H1 (cell line): ENCODE measurements at regions not wholly inside any gene's neighbourhood (a gene's known extent, or its start where the extent isn't known, plus 50 kb on each side); places are given as distances from the start of the nearest gene placed in this dataset.
A peak's percentile ranks its signal among the peaks of the same experiment; 100 is the strongest.

Experiments used
- ASH2L ChIP-seq: fragments of 200-600, 300-600 bp; sonication (generic); IDR thresholded peaks from one replicate; pipeline ENCODE4 v1.7.1; 2017; ENCODE audit warnings: low read length
- CTBP2 ChIP-seq: IDR thresholded peaks from 2 replicates; pipeline ENCODE4 v1.7.0; 2011; ENCODE audit warnings: borderline replicate concordance, mild to moderate bottlenecking, moderate library complexity, mixed read lengths, low read length; ENCODE audit not compliant: insufficient read depth, insufficient read length
- EGR1 ChIP-seq: IDR thresholded peaks from 2 replicates; pipeline ENCODE4 v1.6.1; 2011; ENCODE audit warnings: low read depth, low read length, borderline replicate concordance
- HDAC6 ChIP-seq: IDR thresholded peaks from one replicate; pipeline ENCODE4 v1.7.1; 2012; ENCODE audit warnings: low read depth, mild to moderate bottlenecking, inconsistent platforms, low read length, moderate library complexity
- PHF8 ChIP-seq: fragments of 200-600 bp; sonication (generic); conservative IDR thresholded peaks from 2 replicates; pipeline ENCODE4 v1.7.1; 2012; ENCODE audit warnings: low read depth, mild to moderate bottlenecking, inconsistent platforms, low read length, moderate library complexity
- RFX5 ChIP-seq: IDR thresholded peaks from 2 replicates; pipeline ENCODE4 v1.6.1; 2011; ENCODE audit warnings: low read depth, low read length, improper control_type of control experiment, borderline replicate concordance
- YY1 ChIP-seq: IDR thresholded peaks from 2 replicates; pipeline ENCODE4 v1.6.1; 2011; ENCODE audit warnings: low read depth, mild to moderate bottlenecking, low read length
- TF ChIP-seq, protein P1 (sequence below): IDR thresholded peaks from 2 replicates; pipeline ENCODE4 v1.6.1; 2012; ENCODE audit warnings: inconsistent platforms
- TF ChIP-seq, protein P2 (sequence below): IDR thresholded peaks from 2 replicates; pipeline ENCODE4 v1.6.1; 2012; ENCODE audit warnings: inconsistent platforms

DNA sequence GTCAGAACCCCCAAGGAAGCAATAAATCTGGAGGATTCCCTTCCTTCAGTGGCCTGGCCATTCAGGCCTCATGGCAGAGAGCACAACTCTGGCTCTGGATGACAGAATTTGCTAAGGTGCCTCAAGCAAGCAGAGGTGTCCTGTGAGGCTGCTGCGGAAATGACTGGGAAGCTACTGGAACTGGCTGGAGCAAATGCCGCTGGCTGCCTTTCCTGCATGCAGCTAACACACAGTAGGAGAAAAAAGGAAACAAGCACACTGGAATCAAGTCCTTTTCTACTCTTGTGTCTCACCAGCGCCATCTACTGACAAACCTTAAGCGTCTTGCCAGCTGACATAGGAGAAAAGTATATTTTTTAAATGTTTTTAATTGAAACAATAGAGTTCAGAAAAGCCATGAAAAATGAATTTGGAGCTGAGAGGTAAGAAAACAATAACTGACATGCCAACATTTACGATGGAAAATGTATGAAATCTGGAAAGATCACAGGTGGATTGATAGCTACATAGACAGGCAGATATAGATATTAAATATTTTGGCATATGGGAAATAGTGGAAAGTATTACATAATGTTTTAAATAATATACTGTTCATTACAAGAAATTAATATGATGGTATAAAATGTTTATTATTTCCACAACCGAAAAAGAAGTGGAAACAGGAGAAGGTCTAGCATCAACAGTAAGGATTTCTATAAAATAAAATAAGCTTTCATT lies 951.6 kb downstream of the ANKRD7 start (continued):
- TF ChIP-seq, protein P1, sequence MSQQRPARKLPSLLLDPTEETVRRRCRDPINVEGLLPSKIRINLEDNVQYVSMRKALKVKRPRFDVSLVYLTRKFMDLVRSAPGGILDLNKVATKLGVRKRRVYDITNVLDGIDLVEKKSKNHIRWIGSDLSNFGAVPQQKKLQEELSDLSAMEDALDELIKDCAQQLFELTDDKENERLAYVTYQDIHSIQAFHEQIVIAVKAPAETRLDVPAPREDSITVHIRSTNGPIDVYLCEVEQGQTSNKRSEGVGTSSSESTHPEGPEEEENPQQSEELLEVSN = no peak
- no peak for TF ChIP-seq HDAC6
- TF ChIP-seq EGR1 = 0 out of 2 replicates have a peak, but pooled peaks have one; percentile 9
- peak; percentile 39; the same call in 1 of the 2 replicates for TF ChIP-seq RFX5
- no peak for TF ChIP-seq ASH2L
- TF ChIP-seq, protein P2, sequence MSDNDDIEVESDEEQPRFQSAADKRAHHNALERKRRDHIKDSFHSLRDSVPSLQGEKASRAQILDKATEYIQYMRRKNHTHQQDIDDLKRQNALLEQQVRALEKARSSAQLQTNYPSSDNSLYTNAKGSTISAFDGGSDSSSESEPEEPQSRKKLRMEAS = 0 out of 2 replicates have a peak, but pooled peaks have one; percentile 17
- no peak for TF ChIP-seq PHF8
- no peak for TF ChIP-seq CTBP2
- TF ChIP-seq YY1 = 0 out of 2 replicates have a peak, but pooled peaks have one; percentile 23
